GM21360 (cell line): ENCODE measurements at regions not wholly inside any gene's neighbourhood (a gene's known extent, or its start where the extent isn't known, plus 50 kb on each side); places are given as distances from the start of the nearest gene placed in this dataset.
"Not testable (repeated sequence)": the region's sequence is repeated elsewhere in the genome, so short reads cannot be mapped to it uniquely, and the experiment has no call there.

Source experiments
- ATAC-seq: cut with Tn5 transposase; IDR thresholded peaks from one replicate; pipeline ENCODE4 v1.9.1; 2021; ENCODE audit warnings: mild to moderate bottlenecking, moderate library complexity; ENCODE audit not compliant: unreplicated experiment

DNA sequence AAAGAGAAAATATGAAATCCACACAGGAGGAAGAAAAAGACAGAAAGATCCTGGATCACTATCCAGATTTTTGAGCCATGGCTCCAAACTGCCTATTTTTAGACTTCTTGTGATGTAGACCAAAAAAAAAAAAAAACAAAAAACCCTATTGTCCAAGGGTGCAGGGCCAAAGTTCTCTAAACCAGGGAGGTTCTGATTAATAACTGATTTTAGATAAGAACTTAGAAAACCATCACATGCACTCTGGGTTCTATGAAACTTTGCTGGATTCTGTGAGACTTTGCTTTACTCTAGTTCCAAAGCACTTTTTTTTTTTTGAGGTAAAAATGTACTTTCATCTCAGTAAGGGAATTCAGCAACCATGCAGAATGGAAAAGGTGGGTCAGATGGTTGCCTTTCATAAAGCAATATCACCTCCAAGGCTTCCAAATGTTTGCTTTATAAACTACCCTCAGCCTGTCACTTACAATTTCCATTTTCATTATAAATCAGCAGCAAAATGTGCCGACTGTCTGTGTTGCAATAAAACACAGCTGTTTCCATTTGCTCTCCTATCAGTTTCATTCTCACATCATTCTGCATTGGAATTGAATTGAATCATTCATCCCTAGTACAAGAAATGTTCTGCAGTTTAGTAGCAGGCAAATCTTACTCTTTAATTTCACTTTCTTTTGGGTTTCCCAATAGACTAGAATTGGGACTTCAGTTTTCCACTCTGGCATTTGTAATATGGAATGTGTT is 1584.3 kb upstream of the RAG2 start:
- no peak for ATAC-seq

DNA sequence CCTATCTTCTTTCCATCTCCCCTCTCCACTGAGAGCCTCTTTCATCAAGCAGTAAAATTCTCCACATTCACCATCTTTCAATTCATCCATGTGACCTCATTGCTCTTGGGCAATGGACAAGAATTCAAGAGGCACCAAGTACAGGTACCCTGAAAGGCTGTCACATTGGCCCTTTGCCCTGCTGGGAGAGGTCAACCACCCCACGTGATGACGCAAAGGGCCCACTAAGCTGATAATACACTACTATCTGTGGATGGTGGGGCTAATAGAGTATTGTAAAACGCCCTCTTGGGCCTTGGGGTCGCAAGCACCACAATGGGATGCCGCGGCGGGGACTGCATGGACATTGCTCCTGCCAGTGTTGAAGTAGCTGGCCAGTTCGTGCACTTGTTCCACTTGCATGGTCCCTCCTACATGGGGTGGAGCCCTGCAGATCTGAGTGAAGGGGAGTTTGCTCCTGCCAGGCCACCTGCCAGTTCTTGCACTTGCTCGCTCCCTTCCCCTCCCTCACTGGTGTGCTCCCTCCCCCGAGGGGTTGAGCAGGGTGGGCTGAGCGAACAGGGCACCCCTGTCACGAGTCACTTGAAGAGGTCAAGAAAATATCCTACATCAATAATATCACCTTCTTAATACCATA is 1578.8 kb upstream of the RAG2 start:
- no peak for ATAC-seq

DNA sequence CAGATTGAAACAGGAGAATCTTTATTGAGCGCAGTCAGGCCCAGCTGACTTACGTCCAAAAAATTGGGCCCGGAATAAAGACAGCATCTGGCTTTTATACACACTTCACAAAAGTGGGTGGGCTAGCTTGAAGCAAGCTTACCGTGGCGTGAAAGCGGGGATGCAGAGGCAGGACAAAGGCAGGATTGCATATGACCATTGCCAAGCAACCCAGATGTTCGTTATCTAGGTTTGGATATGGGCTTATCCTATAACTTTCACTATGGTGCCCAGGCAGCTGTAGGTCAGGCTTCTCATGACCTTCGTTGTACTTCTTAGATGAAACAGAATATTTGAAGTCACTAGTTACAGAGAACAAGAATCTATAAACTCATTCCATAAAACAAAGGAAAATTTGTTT is 1575.6 kb upstream of the RAG2 start:
- no peak for ATAC-seq

DNA sequence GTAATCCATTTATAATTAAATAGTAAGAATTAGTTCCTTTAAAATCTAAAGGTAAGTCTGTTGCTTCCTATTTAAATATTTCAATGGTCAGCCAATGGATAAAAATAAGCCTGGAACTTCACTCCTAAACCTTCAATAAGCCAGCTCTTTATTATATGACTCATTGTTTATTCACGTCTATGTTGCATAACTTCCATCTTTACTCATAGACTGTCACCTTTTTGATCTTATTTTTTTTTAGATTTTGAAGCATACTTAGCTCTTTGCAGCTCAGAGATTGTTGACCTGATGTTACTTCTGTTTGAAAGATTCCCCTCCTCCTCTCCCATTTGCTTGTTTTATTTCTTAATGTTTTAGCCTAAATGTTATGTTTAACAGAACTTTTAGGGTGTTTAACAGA is 1571.2 kb upstream of the RAG2 start:
- no peak for ATAC-seq

DNA sequence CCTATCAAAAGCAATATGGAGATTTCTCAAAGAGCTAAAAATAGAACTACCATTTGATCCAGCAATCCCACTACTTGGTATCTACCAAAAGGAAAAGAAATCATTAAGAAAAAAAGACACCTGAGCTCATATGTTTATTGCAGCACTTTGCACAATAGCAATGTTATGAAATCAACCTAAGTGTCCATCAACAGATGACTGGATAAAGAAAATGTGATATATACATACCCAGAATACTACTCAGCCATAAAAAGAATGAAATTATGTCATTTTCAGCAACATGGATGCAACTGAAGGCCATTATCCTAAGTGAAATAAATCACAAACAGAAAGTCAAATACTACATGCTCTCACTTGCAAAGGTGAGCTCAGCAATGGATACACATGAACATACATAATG is 1565.5 kb upstream of the RAG2 start:
- no peak for ATAC-seq

DNA sequence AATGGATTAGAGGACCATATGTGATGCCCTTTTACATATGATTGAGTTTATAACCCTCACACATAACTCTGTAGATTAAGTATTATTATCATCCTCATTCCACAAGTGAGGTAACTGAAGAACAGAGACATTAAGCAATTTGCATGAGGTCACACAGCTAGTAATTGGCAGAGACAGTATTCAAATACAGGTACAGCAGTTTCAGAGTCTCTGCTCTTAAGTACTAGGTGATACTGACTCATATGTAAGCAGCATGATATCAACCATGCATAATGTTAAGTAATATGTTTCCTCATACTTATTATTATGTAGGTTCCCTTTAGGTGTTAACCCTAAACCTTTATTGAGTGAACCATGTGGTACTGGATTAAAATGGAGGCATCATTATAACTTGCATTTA is 1562.4 kb upstream of the RAG2 start:
- ATAC-seq = no peak

DNA sequence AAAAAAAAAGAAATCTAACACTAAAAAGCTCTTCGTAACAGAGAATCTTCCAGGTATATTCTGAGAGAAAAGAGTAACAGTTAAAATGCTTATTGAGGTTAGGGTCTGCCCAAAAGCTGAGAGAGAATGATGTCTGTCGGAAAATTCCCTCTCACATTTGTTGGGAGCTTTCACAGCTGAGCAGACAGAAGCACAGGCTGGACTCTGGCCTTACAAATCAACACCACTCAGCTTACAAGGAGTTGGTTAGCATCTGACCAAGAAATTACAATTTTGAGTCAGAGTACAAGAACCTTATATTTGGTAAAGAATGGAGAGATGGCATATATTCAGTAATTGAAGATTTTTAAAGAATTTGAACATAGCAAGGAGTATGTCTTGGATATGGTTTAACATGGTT is 1561.0 kb upstream of the RAG2 start:
- ATAC-seq = no peak

DNA sequence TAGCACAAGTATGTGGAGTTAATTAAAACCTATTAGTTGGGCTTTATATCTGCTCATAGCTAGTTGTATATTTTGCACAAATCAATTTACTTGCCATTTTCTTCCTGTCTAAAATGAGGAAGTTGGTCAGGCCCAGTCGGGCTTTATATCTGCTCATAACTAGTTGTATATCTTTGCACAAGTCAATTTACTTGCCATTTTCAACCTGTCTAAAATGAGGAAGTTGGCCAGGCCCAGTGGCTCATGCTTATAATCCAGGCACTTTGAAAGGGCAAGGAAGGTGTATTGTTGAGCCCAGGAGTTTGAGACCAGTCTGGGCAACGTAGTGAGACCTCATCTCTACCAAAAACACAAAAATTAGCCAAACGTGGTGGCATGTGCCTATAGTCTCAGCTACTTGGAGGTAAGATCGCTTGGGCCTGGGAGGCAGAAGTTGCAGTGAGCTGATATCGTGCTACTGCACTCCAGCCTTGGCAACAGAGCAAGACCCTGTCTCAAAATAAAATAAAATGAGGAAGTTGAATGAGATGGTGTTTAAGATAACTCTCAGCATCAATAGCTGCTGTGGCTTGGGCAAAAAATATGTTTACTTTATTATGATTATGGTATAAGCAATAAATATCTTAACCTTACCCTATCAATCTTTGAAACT is 1558.6 kb upstream of the RAG2 start:
- ATAC-seq = no peak

DNA sequence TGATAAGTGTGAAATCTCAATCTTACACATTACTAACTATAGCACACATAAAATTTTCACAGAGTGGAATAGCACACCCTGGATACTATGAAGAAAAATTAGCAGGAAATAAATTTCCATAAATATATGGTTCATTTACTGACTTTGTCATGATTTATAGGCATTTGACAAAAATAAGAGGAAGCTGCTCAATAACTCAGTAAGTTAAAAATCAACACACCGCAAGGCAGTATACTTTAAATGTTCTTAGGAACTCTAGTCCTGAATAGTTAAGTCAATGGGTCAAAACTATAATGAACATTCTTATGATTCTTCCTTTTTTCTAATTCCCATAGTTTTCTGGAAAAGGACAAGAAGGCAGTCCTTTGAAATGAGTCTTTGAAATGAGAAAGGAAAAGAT is 1557.8 kb upstream of the RAG2 start:
- ATAC-seq = no peak

DNA sequence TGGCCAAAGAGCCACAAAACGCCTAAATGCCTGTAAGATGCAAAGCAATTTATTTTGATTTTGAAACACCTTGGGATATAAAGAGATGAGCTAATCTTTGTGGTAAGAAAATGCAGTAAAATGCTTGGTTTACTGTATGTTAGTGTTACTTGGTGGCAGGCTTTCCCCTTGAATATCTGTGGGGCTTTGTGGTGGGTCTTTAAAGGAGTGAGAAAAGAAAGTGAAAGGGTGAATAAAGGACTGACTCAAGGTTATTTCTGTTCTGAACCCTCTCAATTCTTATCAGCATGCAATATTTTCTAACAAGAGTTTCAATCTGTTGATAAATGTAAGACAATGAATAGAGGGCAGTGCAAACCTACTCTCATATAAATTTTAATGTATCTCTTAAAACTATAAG is 1555.9 kb upstream of the RAG2 start:
- no peak for ATAC-seq

DNA sequence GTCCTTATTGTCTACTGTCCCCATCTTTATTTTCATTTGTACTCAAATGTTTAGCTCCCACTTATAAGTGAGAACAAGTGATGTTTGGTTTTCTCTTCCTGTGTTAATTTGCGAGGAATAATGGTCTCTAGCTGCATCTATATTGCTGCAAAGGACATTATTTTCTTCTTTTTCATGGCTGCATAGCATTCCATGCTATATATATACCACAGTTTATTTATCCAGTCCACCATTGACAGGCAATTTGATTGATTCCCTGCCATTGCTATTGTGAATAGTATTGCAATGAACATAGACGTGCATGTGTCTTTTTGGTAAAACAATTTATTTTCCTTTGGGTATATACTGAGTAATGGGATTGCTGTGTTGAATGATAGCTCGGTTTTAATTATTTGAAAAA is 1545.8 kb upstream of the RAG2 start:
- no peak for ATAC-seq

DNA sequence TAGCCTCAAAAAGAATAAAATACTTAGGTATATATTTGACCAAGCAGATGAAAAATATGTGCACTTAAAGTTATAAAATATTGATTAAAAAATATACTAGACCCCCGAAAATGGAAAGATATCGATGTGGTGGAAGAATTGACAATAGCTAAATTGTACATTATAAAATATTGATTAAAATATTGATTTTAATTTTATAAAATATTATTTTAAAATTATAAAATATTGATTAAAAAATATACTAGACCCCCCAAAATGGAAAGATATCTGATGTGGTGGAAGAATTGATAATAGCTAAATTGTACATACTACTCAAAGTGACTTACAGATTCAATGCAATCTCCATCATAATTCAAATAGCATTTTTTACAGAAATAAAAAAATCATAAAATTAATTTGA is 1540.9 kb upstream of the RAG2 start:
- ATAC-seq = no peak

DNA sequence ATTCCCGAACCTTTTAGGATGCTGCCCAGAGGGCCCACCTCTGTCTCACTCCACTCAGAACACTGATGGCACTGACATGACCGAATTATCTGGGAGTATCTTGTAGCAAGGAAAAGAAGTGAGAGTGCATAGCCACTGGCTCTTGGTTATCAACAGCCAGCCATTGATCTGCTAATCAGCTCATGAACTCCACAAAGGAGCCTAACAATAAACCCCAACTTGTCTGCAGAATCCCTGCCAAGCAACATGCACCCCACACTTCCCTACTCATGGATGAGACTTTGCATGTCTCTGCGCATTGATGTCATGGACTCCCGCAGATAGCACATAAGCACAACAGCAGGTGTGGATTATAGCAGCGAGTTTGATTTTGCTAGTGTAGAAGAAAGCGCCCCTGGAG is 1538.9 kb upstream of the RAG2 start:
- ATAC-seq = no peak

DNA sequence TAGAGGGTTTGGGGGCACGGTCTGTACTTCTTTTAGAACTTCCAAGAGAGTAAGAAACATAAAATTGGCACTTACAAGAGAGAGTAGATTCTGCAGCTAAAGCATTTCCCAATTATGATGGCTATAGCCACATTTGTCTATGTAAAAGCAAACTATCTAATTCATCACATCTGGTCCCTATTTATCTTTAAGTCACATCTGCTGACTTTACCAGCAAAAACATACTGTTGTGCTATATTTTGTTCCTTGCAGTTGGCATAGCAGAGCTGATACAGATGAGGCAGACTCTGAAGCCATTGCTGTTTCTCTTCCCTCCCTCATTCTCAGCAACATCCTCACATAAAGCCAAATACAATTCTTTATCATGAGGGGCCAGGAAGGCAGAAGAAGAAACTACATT is 1533.5 kb upstream of the RAG2 start:
- no peak for ATAC-seq

DNA sequence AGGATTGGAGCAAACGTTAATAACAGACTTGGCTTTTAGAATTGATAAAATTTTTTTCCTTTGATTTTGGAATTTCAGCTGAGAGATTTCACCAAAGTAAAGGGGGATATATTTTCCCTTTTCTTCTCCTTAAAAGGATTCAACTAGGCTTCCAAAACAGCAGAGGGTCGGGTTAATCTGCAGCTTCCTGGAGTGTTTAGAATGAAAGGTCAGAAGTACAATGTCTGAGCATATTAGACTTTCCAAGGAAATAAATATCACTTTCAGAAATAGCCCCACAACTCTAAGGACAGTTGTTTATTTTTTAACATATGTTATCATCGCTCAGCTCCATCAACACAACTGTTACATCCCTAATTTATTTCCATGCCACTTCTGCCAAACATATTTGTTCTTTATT is 1532.9 kb upstream of the RAG2 start:
- ATAC-seq = no peak

DNA sequence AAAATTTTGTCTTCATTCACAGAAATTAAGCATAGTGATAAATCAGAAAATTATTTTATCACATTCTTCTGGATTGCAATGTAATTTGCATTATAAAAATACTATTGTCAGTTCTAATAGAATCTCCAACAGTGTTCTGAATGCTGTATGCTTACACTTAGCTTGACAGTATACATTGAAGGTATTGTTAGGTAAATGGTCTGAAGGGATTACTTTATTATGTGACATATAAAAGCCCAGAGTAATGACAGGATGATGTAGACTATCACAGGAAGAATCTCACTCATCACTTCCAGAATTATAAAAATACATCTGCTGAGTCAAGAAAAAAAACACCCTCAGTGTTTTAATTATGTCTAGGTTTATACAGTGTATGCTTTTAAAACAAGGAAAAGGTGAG is 1532.5 kb upstream of the RAG2 start:
- no peak for ATAC-seq

DNA sequence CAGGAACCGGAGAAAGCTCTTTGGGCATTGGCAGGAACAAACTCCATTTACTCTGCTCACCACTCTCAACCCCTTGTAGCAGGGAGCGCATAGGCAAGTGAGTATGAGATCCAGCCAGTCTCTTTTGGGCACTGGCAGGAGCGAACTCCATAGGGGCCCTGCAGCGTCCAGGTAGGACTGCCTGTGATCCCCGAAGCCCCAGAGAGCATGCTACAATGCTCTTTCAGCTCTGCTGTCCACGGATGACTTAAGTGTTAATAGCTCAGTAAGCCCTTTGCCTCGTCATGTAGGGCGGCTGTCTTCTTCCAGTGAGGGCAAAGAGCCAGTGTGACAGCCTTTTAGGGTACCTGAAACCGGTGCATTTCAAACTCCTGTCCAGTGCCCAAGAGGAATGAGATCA is 1525.6 kb upstream of the RAG2 start:
- ATAC-seq = no peak

DNA sequence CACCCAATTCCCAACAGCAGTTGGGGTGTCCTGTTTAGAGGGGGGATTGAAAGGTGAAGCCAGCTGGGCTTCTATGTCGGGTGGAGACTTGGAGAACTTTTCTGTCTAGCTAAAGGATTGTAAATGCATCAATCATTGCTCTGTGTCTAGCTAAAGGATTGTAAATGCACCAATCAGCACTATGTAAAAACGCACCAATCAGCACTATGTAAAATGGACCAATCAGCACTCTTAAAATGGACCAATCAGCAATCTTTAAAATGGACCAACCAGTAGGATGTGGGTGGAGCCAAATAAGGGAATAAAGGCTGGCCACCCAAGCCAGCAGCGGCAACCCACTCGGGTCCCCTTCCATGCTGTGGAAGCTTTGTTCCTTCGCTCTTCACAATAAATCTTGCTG is 1518.6 kb upstream of the RAG2 start:
- not testable (repeated sequence) for ATAC-seq

DNA sequence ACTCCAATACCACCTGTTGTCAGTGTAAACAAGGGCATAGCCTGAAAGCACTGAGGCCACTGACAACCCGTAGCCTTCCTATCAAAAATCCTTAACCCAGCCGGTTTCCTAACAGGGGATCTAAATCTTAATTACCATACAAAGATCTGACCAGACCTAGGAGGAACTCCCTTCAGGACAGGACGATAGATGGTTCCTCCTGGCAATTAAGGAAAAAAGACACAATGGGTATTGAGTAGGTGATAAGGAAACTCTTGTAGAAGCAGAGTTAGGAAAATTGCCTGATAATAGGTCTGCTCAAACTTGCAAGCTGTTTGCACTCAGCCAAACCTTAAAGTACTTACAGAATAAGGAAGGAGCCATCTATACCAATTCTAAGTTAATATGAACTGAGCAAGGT is 1517.3 kb upstream of the RAG2 start:
- not testable (repeated sequence) for ATAC-seq

DNA sequence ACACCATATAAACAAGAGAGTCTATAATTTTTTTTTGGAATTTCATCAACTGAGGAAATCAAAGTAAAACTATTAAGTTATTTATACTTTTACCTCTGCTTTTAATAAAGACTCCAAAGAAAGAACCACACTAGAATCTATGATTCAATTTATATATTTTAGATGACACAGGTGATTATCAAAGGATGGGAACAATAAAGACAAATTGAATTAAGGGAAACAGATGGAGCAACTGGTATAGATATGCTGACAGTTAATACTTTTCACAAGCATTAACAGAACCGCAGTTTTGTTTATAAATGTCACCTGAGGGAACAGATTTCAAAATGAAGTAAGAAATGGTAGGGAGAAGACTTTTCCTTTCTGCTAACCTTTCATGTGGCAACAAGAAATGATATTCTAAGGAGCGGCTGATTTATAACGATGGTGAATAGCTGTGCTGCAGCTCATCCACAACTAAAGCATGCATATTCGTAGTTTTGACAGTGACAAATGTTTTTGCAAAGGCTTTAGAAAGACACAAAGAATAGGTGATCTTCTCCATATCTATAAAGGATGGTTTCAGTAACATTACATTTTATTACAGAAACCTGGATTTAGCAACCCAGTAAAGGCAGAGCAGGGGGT is 1502.9 kb upstream of the RAG2 start:
- ATAC-seq = no peak

DNA sequence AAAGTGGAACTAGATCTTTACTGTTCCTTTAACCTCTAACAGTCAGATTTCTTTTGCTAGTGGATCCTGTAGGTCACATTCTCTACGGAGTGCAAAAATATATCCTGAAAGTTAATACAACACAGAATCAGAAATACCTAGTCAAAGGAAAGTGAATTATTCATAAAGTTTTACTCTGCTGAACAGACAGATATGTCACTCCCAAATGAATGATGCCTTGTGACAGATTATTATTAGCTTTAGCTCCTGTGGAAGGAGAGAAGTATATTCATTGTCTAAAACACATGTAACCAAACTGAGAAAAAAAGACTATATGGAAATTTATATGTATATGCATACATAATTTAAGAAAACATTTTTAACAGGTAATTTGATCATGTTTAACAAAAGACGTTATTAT is 1497.2 kb upstream of the RAG2 start:
- ATAC-seq = no peak

DNA sequence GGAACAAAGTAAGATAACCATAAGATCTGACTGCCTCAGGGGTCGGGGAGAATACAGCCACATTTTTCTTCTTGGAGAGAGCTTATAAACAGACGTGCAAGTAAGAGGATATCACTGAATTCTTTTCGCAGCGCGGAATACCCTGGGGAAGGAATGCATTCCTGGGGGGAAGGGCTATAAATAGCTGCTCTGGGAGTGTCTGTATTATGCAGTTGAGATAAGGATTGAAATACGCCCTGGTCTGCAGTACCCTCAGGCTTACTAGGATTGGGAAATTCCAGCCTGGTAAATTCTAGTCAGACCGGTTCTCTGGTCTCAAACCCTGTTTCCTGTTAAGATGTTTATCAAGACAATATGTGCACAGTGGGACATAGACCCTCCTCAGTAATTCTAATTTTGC is 1491.7 kb upstream of the RAG2 start:
- ATAC-seq = no peak
